CD8-positive, alpha-beta memory T cell (primary cell): ENCODE measurements at regions not wholly inside any gene's neighbourhood (a gene's known extent, or its start where the extent isn't known, plus 50 kb on each side); places are given as distances from the start of the nearest gene placed in this dataset.
"Not testable (repeated sequence)": the region's sequence is repeated elsewhere in the genome, so short reads cannot be mapped to it uniquely, and the experiment has no call there.

ENCODE experiments used
- CTCF ChIA-PET: fragments of 350-600 bp; sonication (Branson Sonifier 250); formaldehyde crosslinking; loops from one replicate; lab custom pipeline; 2021; ENCODE audit warnings: antibody characterized with exemption; lab: Charles Lee
- POLR2A ChIA-PET: fragments of 350-600 bp; sonication (Branson Sonifier 250); formaldehyde crosslinking; loops from one replicate; lab custom pipeline; 2021; ENCODE audit warnings: antibody characterized with exemption; lab: Charles Lee
- DNase-seq, 5 donors: peaks; one replicate each; pipeline versions ENCODE4 v3.0.0 to v3.0.0-alpha.2; 2020 to 2022; ENCODE audit warnings: mixed read lengths in 1 of 5
- H3K27ac ChIP-seq: one replicate; pipeline ENCODE4 v1.7.0; 2013; ENCODE audit warnings: low read depth, mild to moderate bottlenecking, low read length, moderate library complexity
- H3K27me3 ChIP-seq: 2 replicates; pipeline ENCODE4 v1.7.0; 2013; ENCODE audit warnings: low read length, mild to moderate bottlenecking; ENCODE audit not compliant: insufficient read depth, poor library complexity, severe bottlenecking
- H3K36me3 ChIP-seq: 2 replicates; pipeline ENCODE4 v1.7.0; 2013; ENCODE audit warnings: mild to moderate bottlenecking, low read length, moderate library complexity; ENCODE audit not compliant: insufficient read depth
- H3K4me1 ChIP-seq: 2 replicates; pipeline ENCODE4 v1.7.0; 2013; ENCODE audit warnings: mild to moderate bottlenecking, low read length, moderate library complexity; ENCODE audit not compliant: insufficient read depth
- H3K4me3 ChIP-seq: 2 replicates; pipeline ENCODE4 v1.7.0; 2013; ENCODE audit warnings: mild to moderate bottlenecking, low read length
- H3K9me3 ChIP-seq: 2 replicates; pipeline ENCODE4 v1.7.0; 2013; ENCODE audit warnings: mild to moderate bottlenecking, low read length
- H3K27ac Mint-ChIP-seq, 8 donors: one replicate each; pipeline ENCODE4 v1.8.0; 2020 to 2021; ENCODE audit warnings: mixed read lengths in 8 of 8, mild to moderate bottlenecking in 6 of 8, inconsistent platforms in 3 of 8, moderate library complexity in 3 of 8
- H3K27me3 Mint-ChIP-seq, 2 donors: one replicate each; pipeline ENCODE4 v1.8.0; 2020 to 2021; ENCODE audit warnings: mixed read lengths in 2 of 2, mild to moderate bottlenecking in 1 of 2, moderate library complexity in 1 of 2
- H3K36me3 Mint-ChIP-seq, 3 donors: one replicate each; pipeline ENCODE4 v1.8.0; 2020 to 2021; ENCODE audit warnings: mixed read lengths in 3 of 3, inconsistent platforms in 1 of 3, mild to moderate bottlenecking in 1 of 3
- H3K4me1 Mint-ChIP-seq, 3 donors: one replicate each; pipeline ENCODE4 v1.8.0; 2020 to 2021; ENCODE audit warnings: mixed read lengths in 3 of 3, inconsistent platforms in 1 of 3, mild to moderate bottlenecking in 1 of 3
- H3K4me3 Mint-ChIP-seq, 7 donors: one replicate each; pipeline ENCODE4 v1.8.0; 2020 to 2021; ENCODE audit warnings: mixed read lengths in 7 of 7, mild to moderate bottlenecking in 6 of 7, moderate library complexity in 4 of 7, inconsistent platforms in 2 of 7
- H3K9me3 Mint-ChIP-seq, 5 donors: one replicate each; pipeline ENCODE4 v1.8.0; 2020 to 2022; ENCODE audit warnings: mixed read lengths in 5 of 5, mild to moderate bottlenecking in 3 of 5, moderate library complexity in 2 of 5, inconsistent platforms in 1 of 5

DNA sequence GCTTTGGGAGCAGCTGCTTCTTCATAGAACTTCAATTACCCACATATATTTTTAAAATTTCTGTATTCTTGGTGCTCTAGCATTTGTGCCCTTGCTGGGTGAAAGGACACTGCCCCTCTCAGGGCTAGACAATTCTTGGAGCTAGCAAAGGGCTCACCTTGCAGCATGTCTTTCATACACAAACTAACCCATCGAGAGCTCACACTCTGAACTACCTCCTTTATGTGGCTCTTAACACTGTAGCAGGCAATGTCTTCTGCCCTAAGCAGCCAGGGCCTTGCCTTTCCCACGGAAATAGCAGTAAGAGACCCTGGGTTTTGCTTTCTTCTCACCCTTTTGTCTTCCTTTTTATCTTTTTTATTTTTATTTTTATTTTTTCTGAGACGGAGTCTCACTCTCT is 234.0 kb downstream of the ACTR3 start:
- Mint-ChIP-seq H3K9me3 (no peaks in the 10 kb centered on the region), H3K4me3 (no peak overlapping the region), H3K27me3 (peaks cover 5 to 28% of the 10 kb centered on the region in 2 donors), H3K36me3 (no peaks in the 10 kb centered on the region), H3K27ac (no peak overlapping the region), H3K4me1 (no peaks in the 10 kb centered on the region)
- no peak overlapping the region for H3K4me3 ChIP-seq
- H3K9me3 ChIP-seq, result no peaks in the 10 kb centered on the region
- H3K27me3 ChIP-seq, result no peaks in the 10 kb centered on the region
- ChIA-PET POLR2A (no interaction called here), CTCF (no interaction called here)
- no peak overlapping the region for H3K27ac ChIP-seq
- no peaks in the 10 kb centered on the region for H3K4me1 ChIP-seq
- H3K36me3 ChIP-seq, result no peaks in the 10 kb centered on the region
- no peak for DNase-seq

DNA sequence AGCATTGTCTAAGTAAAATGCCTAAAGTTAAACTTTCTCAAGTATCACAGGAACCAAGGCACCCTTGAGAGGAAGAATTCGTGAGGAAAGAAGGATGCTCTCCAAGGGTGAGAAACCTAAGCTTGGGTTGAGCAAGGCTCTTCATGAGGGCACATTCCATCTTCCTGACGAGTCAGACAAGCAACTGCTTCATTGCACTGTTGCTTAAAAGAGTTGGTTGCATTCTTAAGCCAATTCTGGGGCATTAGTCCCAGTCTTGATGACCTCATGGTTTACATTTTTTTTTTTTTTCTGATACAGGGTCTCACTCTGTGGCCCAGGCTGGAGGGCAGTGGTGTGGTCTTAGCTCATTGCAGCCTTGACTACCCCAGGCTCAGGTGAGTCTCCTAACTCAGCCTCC is 237.5 kb downstream of the ACTR3 start:
- H3K9me3 ChIP-seq, result no peaks in the 10 kb centered on the region
- H3K27me3 ChIP-seq, result no peaks in the 10 kb centered on the region
- H3K27ac Mint-ChIP-seq, result no peak overlapping the region
- DNase-seq, result no peak
- POLR2A ChIA-PET, result no interaction called here
- no peak overlapping the region for H3K4me3 Mint-ChIP-seq
- no peaks in the 10 kb centered on the region for H3K4me1 Mint-ChIP-seq
- H3K36me3 Mint-ChIP-seq, result no peaks in the 10 kb centered on the region
- CTCF ChIA-PET, result no interaction called here
- H3K36me3 ChIP-seq, result no peaks in the 10 kb centered on the region
- H3K4me1 ChIP-seq, result no peaks in the 10 kb centered on the region
- H3K9me3 Mint-ChIP-seq, result peaks cover 0 to 4% (median 0%) of the 10 kb centered on the region in 5 donors
- H3K27me3 Mint-ChIP-seq, result peaks cover 8 to 44% of the 10 kb centered on the region in 2 donors
- H3K27ac ChIP-seq, result no peak overlapping the region
- no peak overlapping the region for H3K4me3 ChIP-seq

DNA sequence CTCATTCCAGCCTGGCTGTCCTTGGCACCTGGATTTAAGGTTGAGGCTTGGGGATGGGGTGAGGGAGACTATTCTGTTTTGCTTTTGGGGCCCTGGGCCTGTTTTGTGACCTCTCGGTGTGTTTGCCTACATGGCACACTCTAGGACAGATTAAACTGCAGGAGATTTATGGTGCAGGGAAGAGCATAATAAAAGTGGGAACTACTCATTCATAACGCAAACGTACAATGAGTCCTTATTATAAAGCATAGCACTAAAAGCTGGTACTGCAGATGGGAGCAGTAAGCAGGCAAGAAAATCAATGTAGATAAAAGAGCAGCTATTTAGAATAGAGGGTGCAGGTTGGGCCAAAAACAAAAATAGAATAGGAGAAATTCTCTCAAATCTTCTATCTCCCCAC is 238.4 kb downstream of the ACTR3 start:
- H3K27me3 ChIP-seq, result no peaks in the 10 kb centered on the region
- no peaks in the 10 kb centered on the region for H3K4me1 Mint-ChIP-seq
- H3K9me3 ChIP-seq, result no peaks in the 10 kb centered on the region
- no peaks in the 10 kb centered on the region for H3K4me1 ChIP-seq
- H3K4me3 Mint-ChIP-seq, result no peak overlapping the region
- no peak overlapping the region for H3K27ac Mint-ChIP-seq
- peaks cover 0 to 4% (median 0%) of the 10 kb centered on the region in 5 donors for H3K9me3 Mint-ChIP-seq
- H3K27ac ChIP-seq, result no peak overlapping the region
- no peak for DNase-seq
- ChIA-PET CTCF (no interaction called here), POLR2A (no interaction called here)
- no peaks in the 10 kb centered on the region for H3K36me3 ChIP-seq
- peaks cover 8 to 44% of the 10 kb centered on the region in 2 donors for H3K27me3 Mint-ChIP-seq
- H3K36me3 Mint-ChIP-seq, result no peaks in the 10 kb centered on the region
- no peak overlapping the region for H3K4me3 ChIP-seq

- H3K27ac ChIP-seq, result no peak overlapping the region
- peaks cover 8 to 41% of the 10 kb centered on the region in 2 donors for H3K27me3 Mint-ChIP-seq
- no peak overlapping the region for H3K4me3 ChIP-seq
- H3K9me3 Mint-ChIP-seq, result peaks cover 0 to 4% (median 0%) of the 10 kb centered on the region in 5 donors
- no peaks in the 10 kb centered on the region for H3K4me1 ChIP-seq
- no peaks in the 10 kb centered on the region for H3K36me3 Mint-ChIP-seq
- H3K27me3 ChIP-seq, result no peaks in the 10 kb centered on the region
- ChIA-PET POLR2A (no interaction called here), CTCF (no interaction called here)
- no peaks in the 10 kb centered on the region for H3K4me1 Mint-ChIP-seq
- no peaks in the 10 kb centered on the region for H3K9me3 ChIP-seq
- H3K36me3 ChIP-seq, result no peaks in the 10 kb centered on the region
- no peak for DNase-seq
- no peak overlapping the region for H3K27ac Mint-ChIP-seq
- no peak overlapping the region for H3K4me3 Mint-ChIP-seq
These were observed 238.8 kb downstream of the ACTR3 start for GRCh38 chr2:114128725-114129124.

GRCh38 chr2:114132050-114132449 is 242.2 kb downstream of the ACTR3 start:
- POLR2A ChIA-PET, H3K27ac Mint-ChIP-seq, H3K4me1 Mint-ChIP-seq, H3K36me3 ChIP-seq, CTCF ChIA-PET, H3K27ac ChIP-seq, H3K36me3 Mint-ChIP-seq, H3K9me3 ChIP-seq, H3K4me3 Mint-ChIP-seq, H3K4me1 ChIP-seq, H3K9me3 Mint-ChIP-seq, H3K27me3 ChIP-seq, DNase-seq, H3K4me3 ChIP-seq: not testable (repeated sequence)
- peaks cover 6 to 30% of the 10 kb centered on the region in 2 donors for H3K27me3 Mint-ChIP-seq

DNA sequence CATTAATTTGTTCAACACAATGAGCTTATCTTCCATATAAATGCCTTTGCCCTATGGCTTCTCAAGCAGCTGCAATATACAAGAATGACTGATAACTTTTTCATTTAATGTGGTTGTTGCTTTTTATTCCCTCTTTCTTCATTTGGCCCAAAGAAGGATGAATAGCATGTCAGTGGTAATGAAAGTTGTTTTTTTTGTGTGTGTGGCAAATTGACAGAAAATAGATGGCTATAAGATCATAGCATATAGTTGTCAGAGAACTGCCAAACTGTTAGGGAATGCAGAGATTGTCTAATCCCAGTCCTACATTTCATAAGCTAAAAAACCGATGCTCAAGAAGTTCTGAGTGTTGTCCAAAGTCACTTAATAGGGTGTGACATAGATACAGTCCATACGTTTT is 244.3 kb downstream of the ACTR3 start:
- Mint-ChIP-seq H3K4me3 (no peak overlapping the region), H3K36me3 (no peaks in the 10 kb centered on the region), H3K27me3 (peaks cover 6 to 19% of the 10 kb centered on the region in 2 donors), H3K27ac (no peak overlapping the region), H3K9me3 (peaks cover 0 to 4% (median 3%) of the 10 kb centered on the region in 5 donors), H3K4me1 (no peaks in the 10 kb centered on the region)
- ChIA-PET CTCF (no interaction called here), POLR2A (no interaction called here)
- Histone ChIP-seq H3K27me3 (no peaks in the 10 kb centered on the region), H3K36me3 (no peaks in the 10 kb centered on the region), H3K27ac (no peak overlapping the region), H3K4me1 (no peaks in the 10 kb centered on the region), H3K9me3 (no peaks in the 10 kb centered on the region), H3K4me3 (no peak overlapping the region)
- no peak for DNase-seq

DNA sequence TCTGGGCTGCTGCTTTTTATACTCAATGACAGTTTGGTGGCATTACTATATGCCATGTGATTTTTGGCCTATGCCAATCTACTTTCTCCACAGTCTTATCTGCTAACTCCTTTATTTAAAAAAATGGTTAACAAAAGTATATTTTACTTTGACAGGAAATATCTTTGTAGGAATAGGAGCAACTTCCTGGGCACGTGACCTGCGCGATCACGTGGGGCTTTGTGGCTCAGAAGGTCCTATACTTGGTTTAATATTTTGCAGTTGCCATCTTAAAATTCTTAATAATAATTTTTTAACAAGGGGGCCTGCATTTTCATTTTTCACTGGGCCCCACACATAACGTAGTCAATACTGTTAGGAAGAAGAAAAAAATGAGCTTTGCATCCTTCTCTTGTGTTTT is 249.7 kb downstream of the ACTR3 start:
- H3K36me3 ChIP-seq, result no peaks in the 10 kb centered on the region
- H3K27me3 ChIP-seq, result no peaks in the 10 kb centered on the region
- H3K27me3 Mint-ChIP-seq, result peaks cover 11 to 15% of the 10 kb centered on the region in 2 donors
- POLR2A ChIA-PET, result no interaction called here
- CTCF ChIA-PET, result no interaction called here
- H3K9me3 Mint-ChIP-seq, result peaks cover 0 to 3% (median 0%) of the 10 kb centered on the region in 5 donors
- no peaks in the 10 kb centered on the region for H3K4me1 ChIP-seq
- no peak overlapping the region for H3K27ac ChIP-seq
- no peaks in the 10 kb centered on the region for H3K9me3 ChIP-seq
- DNase-seq, result no peak
- H3K4me1 Mint-ChIP-seq, result no peaks in the 10 kb centered on the region
- no peak overlapping the region for H3K27ac Mint-ChIP-seq
- no peaks in the 10 kb centered on the region for H3K36me3 Mint-ChIP-seq
- H3K4me3 ChIP-seq, result no peak overlapping the region
- no peak overlapping the region for H3K4me3 Mint-ChIP-seq

DNA sequence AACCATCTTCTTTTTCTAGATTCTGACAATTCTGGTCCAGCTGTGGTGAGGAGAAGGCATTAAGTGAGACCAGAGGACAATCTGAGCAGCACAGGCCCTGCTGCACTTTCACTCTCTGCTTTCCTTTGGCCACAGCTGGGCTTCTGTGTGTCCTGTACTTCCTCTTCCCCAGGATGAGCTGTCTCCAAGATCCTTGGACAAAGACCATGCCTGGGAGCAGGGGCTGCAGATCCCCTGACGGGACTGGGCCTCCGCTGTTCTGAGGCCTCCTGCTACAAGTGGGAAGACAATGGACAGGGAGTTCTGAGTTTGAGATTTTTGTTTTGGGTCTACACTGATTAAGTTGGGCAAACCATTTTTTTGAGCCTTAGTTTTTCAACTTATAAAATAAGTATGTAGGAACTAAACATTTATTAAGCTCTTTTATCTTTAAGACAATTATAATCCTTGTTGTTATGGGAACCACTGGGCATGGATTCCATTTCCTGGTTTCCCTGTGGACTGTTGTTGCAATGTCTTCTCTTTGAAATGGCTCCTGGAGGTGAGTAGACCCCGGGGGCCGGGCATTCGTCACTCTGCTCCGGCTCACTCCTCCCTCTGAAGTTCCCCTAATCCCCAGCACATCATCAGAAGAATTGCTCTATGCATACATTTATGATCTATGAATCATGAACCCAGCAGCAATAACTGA is 266.6 kb downstream of the ACTR3 start:
- Histone ChIP-seq H3K36me3 (no peaks in the 10 kb centered on the region), H3K4me3 (no peak overlapping the region), H3K27me3 (peaks cover 2% of the 10 kb centered on the region), H3K4me1 (no peaks in the 10 kb centered on the region), H3K27ac (no peak overlapping the region), H3K9me3 (no peaks in the 10 kb centered on the region)
- Mint-ChIP-seq H3K27ac (no peak overlapping the region), H3K4me1 (no peaks in the 10 kb centered on the region), H3K27me3 (peaks cover 8 to 31% of the 10 kb centered on the region in 2 donors), H3K36me3 (no peaks in the 10 kb centered on the region), H3K4me3 (no peak overlapping the region), H3K9me3 (no peaks in the 10 kb centered on the region)
- no peak for DNase-seq
- ChIA-PET POLR2A (no interaction called here), CTCF (no interaction called here)
